ENCODE measurements at regions not wholly inside any gene's neighbourhood (a gene's known extent, or its start where the extent isn't known, plus 50 kb on each side); places are given as distances from the start of the nearest gene placed in this dataset.

DNA sequence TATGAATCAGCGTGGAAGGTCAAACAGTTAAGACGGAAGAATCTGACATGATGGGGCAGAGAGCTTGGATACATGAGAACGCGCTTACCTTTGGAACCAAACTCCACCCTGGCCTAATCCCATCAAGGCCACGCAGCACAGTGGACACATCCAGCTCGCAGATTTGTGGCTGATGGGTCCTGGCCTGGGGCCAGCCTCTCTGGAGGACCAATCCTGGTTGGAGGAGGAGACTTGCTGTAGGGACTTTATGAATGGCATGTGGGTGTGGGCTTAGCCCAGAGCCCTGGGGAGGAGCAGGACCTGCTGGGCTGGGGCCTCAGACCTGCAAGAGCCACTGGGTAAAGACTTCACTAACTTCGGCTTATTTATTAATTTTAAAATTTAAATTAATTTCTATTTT lies 73.4 kb upstream of the ANKRD34C start:
- POLR2A ChIA-PET, result interaction anchor here (0.7 kb wide), 1 partner anchor 34 kb away, joined by 3 read pairs; no protein-coding TSS in a partner anchor
- Histone ChIP-seq H3K4me2 (ENCODE audit: low read depth, low read length) (no peak overlapping the region), H3K36me3 (replicated peaks in 1 of 2; ENCODE audit: control insufficient read depth in 1 of 2, insufficient read depth in 2 of 2, low read length in 2 of 2) (no peaks in the 10 kb centered on the region), H2AFZ (ENCODE audit: low read length) (no peak overlapping the region), H3K9me3 (ENCODE audit: low read length) (no peaks in the 10 kb centered on the region), H4K20me1 (ENCODE audit: insufficient read depth, low read length) (no peaks in the 10 kb centered on the region), H3K27me3 (ENCODE audit: control insufficient read depth in 1 of 2, insufficient read depth in 2 of 2, low read length in 2 of 2) (peaks cover 1 to 24% of the 10 kb centered on the region in 2 experiments; a peak in 3 of 5 replicates), H3K9ac (ENCODE audit: insufficient read depth, low read depth, low read length) (no peak overlapping the region), H3K79me2 (ENCODE audit: insufficient read depth, low read length) (no peaks in the 10 kb centered on the region), H3K4me1 (ENCODE audit: insufficient read depth, low read length) (no peaks in the 10 kb centered on the region), H3K4me3 (replicated peaks in 1 of 3; ENCODE audit: insufficient read depth in 1 of 3, low read depth in 2 of 3, low read length in 3 of 3) (no peak overlapping the region), H3K27ac (ENCODE audit: extremely low read length, insufficient read depth, low read length) (no peak overlapping the region)
- in situ Hi-C loops (cut with HindIII; ENCODE audit: extremely low pct_ligation_motif_present, low pct_unique_long_range_greater_than_20kb) (no loop called here), intact Hi-C loops (cut with micrococcal nuclease; ENCODE audit: unreplicated experiment) (no loop called here)
- TF ChIP-seq JDP2 (CRISPR knock-in tag; IDR thresholded peaks at IDR 0.05; ENCODE audit: borderline replicate concordance) (no peak), HNRNPK (IDR thresholded peaks at IDR 0.05; ENCODE audit: low read depth, low read length, poor library complexity, severe bottlenecking) (no peak), TERF1 (CRISPR knock-in tag; IDR thresholded peaks at IDR 0.05) (no peak), NCOA5 (CRISPR knock-in tag; IDR thresholded peaks at IDR 0.05) (no peak), RFX5 (IDR thresholded peaks at IDR 0.05; ENCODE audit: low read depth, low read length) (no peak)
- DNase-seq (ENCODE audit: low spot score) (peak; percentile 27), ATAC-seq (peak; percentile 53; the same call in 2 of the 3 replicates), FAIRE-seq (no peak)
- BruUV-seq (replicated peaks), result no TSS peak
- 51% methylated on average over 7 of the region's 7 CpGs for WGBS (ENCODE audit: low lambda C conversion rate)
- CTCF ChIA-PET (ENCODE audit: low intra/inter-chr PET ratio, low total read pairs), result no interaction called here

DNA sequence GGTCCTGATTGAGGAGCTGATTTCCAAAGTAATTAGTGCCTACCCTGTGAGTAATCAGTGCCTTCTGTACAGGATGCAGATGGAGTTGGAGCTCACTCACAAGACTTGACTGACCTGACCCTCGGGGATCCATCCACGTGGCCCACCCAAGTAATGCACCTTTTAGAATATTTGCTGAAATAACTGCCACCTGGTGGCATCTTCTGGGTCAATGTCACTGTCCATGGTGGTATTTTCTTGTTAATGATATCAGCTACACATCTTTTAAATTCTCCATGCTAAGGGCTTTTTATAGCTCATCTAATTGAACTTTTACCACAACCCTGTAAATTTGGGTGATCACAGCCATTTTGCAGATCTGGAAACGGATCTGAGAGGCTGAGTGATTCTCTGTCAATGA lies 74.3 kb upstream of the ANKRD34C start:
- Histone ChIP-seq H2AFZ (ENCODE audit: low read length) (no peak overlapping the region), H3K79me2 (ENCODE audit: insufficient read depth, low read length) (no peaks in the 10 kb centered on the region), H3K4me1 (ENCODE audit: insufficient read depth, low read length) (no peaks in the 10 kb centered on the region), H3K27ac (ENCODE audit: extremely low read length, insufficient read depth, low read length) (no peak overlapping the region), H3K9me3 (ENCODE audit: low read length) (no peaks in the 10 kb centered on the region), H3K36me3 (replicated peaks in 1 of 2; ENCODE audit: control insufficient read depth in 1 of 2, insufficient read depth in 2 of 2, low read length in 2 of 2) (no peaks in the 10 kb centered on the region), H3K4me2 (ENCODE audit: low read depth, low read length) (no peak overlapping the region), H3K4me3 (replicated peaks in 1 of 3; ENCODE audit: insufficient read depth in 1 of 3, low read depth in 2 of 3, low read length in 3 of 3) (no peak overlapping the region), H4K20me1 (ENCODE audit: insufficient read depth, low read length) (no peaks in the 10 kb centered on the region), H3K9ac (ENCODE audit: insufficient read depth, low read depth, low read length) (no peak overlapping the region), H3K27me3 (ENCODE audit: control insufficient read depth in 1 of 2, insufficient read depth in 2 of 2, low read length in 2 of 2) (peaks cover 1 to 19% of the 10 kb centered on the region in 2 experiments; a peak in 3 of 5 replicates)
- ChIA-PET CTCF (ENCODE audit: low intra/inter-chr PET ratio, low total read pairs) (no interaction called here), POLR2A (no interaction called here)
- peak; percentile 39; the same call in 1 of the 3 replicates for ATAC-seq
- TF ChIP-seq MIER2 (CRISPR knock-in tag; IDR thresholded peaks at IDR 0.05), result peak; percentile 76; the same call in 1 of the 2 replicates
- no peak for TF ChIP-seq ARNTL (CRISPR knock-in tag; IDR thresholded peaks at IDR 0.05)
- TF ChIP-seq REST (IDR thresholded peaks at IDR 0.05; ENCODE audit: borderline replicate concordance in 1 of 2, low read depth in 1 of 2, low read length in 2 of 2), result peak; percentile 4 to 88
- no peak for TF ChIP-seq SMARCC2 (IDR thresholded peaks at IDR 0.05)
- intact Hi-C loops (cut with micrococcal nuclease; ENCODE audit: unreplicated experiment) (no loop called here), in situ Hi-C loops (cut with HindIII; ENCODE audit: extremely low pct_ligation_motif_present, low pct_unique_long_range_greater_than_20kb) (no loop called here)
- WGBS (ENCODE audit: low lambda C conversion rate), result 0% methylated on average over 1 of the region's 3 CpGs
- no peak for DNase-seq (ENCODE audit: low spot score)
- no TSS peak for BruUV-seq (replicated peaks)
- no peak for FAIRE-seq

Measured in HepG2 (cell line).